ENCODE measurements at regions not wholly inside any gene's neighbourhood (a gene's known extent, or its start where the extent isn't known, plus 50 kb on each side); places are given as distances from the start of the nearest gene placed in this dataset.

GRCh38 chr22:44411226-44412135 is 86.6 kb downstream of the RTL6 start:
- no peak for TF ChIP-seq CTCF (IDR thresholded peaks at IDR 0.05)
- TF ChIP-seq POLR2A (IDR thresholded peaks at IDR 0.05): no peak
